ENCODE measurements at regions not wholly inside any gene's neighbourhood (a gene's known extent, or its start where the extent isn't known, plus 50 kb on each side); places are given as distances from the start of the nearest gene placed in this dataset.
A peak's percentile ranks its signal among the peaks of the same experiment; 100 is the strongest.

GRCh38 chr2:16434393-16434792, 231.2 kb downstream of the CYRIA start:
- H3K27me3 ChIP-seq (ENCODE audit: insufficient read depth, low read length, poor library complexity, severe bottlenecking): no peaks in the 10 kb centered on the region
- H3K4me1 ChIP-seq (ENCODE audit: insufficient read depth, low read length, poor library complexity, severe bottlenecking): peaks cover 74% of the 10 kb centered on the region
- peak overlapping the region; percentile 72 for H3K4me3 ChIP-seq (ENCODE audit: low read length, poor library complexity, severe bottlenecking)
- H3K9me3 ChIP-seq (ENCODE audit: insufficient read depth, low read depth, low read length): no peaks in the 10 kb centered on the region
- 0 out of 2 replicates have a peak, but pooled peaks cover 4% of the 10 kb centered on the region for H3K36me3 ChIP-seq (ENCODE audit: insufficient read depth, low read length)
- no peak overlapping the region for H2AFZ ChIP-seq (ENCODE audit: low read length)
- H3K9ac ChIP-seq (ENCODE audit: low read depth, low read length, poor library complexity, severe bottlenecking): peak overlapping the region; percentile 88
- peak overlapping the region; percentile 66 for H3K4me2 ChIP-seq (ENCODE audit: low read depth, low read length, poor library complexity, severe bottlenecking)
- peaks cover 75% of the 10 kb centered on the region for H3K79me2 ChIP-seq (ENCODE audit: insufficient read depth, low read length)
- peaks cover 14% of the 10 kb centered on the region for H3F3A ChIP-seq (ENCODE audit: low read depth)
- H4K20me1 ChIP-seq (ENCODE audit: insufficient read depth, low read length, poor library complexity, severe bottlenecking): no peaks in the 10 kb centered on the region
- no peaks in the 10 kb centered on the region for H3K9me2 ChIP-seq (replicated peaks; ENCODE audit: low read depth, low read length)
- no peak for TF ChIP-seq EZH2phosphoT487 (IDR thresholded peaks at IDR 0.05; ENCODE audit: borderline replicate concordance)
- TF ChIP-seq CTCF (conservative IDR thresholded peaks at IDR 0.05; ENCODE audit: low read length): no peak

DNA sequence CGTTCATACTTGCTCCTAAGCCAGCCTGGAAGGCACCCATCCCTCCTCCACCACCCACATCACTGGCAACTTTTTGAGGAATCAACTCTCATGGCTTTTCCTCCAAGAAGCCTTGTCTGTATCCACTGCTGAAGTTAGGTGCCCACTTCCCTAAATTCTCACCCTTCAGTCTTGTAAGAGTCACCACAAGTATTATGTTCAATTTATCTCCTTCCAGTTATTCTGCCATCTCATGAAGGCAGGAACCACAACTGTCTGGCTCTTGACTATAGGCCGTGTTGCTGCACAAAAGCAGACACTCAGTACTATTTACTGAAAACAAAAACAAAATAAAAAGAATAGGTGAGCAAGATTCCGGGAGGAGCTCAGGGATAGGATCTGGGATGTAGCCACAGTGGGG, 234.8 kb downstream of the CYRIA start:
- 0 out of 2 replicates have a peak, but pooled peaks cover 4% of the 10 kb centered on the region for H3K36me3 ChIP-seq (ENCODE audit: insufficient read depth, low read length)
- TF ChIP-seq CTCF (conservative IDR thresholded peaks at IDR 0.05; ENCODE audit: low read length) (no peak), EZH2phosphoT487 (IDR thresholded peaks at IDR 0.05; ENCODE audit: borderline replicate concordance) (no peak)
- H3K4me2 ChIP-seq (ENCODE audit: low read depth, low read length, poor library complexity, severe bottlenecking): peak overlapping the region; percentile 66
- no peaks in the 10 kb centered on the region for H4K20me1 ChIP-seq (ENCODE audit: insufficient read depth, low read length, poor library complexity, severe bottlenecking)
- H3K4me1 ChIP-seq (ENCODE audit: insufficient read depth, low read length, poor library complexity, severe bottlenecking): peaks cover 59% of the 10 kb centered on the region
- peak overlapping the region; percentile 72 for H3K4me3 ChIP-seq (ENCODE audit: low read length, poor library complexity, severe bottlenecking)
- H3F3A ChIP-seq (ENCODE audit: low read depth): no peaks in the 10 kb centered on the region
- no peak overlapping the region for H2AFZ ChIP-seq (ENCODE audit: low read length)
- no peaks in the 10 kb centered on the region for H3K9me3 ChIP-seq (ENCODE audit: insufficient read depth, low read depth, low read length)
- H3K9me2 ChIP-seq (replicated peaks; ENCODE audit: low read depth, low read length): no peaks in the 10 kb centered on the region
- peaks cover 75% of the 10 kb centered on the region for H3K79me2 ChIP-seq (ENCODE audit: insufficient read depth, low read length)
- peak overlapping the region; percentile 88 for H3K9ac ChIP-seq (ENCODE audit: low read depth, low read length, poor library complexity, severe bottlenecking)
- no peaks in the 10 kb centered on the region for H3K27me3 ChIP-seq (ENCODE audit: insufficient read depth, low read length, poor library complexity, severe bottlenecking)

- no peak overlapping the region for H2AFZ ChIP-seq (ENCODE audit: low read length)
- H3K4me3 ChIP-seq (ENCODE audit: low read length, poor library complexity, severe bottlenecking): peak overlapping the region; percentile 72
- H3K36me3 ChIP-seq (ENCODE audit: insufficient read depth, low read length): 0 out of 2 replicates have a peak, but pooled peaks cover 4% of the 10 kb centered on the region
- no peaks in the 10 kb centered on the region for H3F3A ChIP-seq (ENCODE audit: low read depth)
- H3K27me3 ChIP-seq (ENCODE audit: insufficient read depth, low read length, poor library complexity, severe bottlenecking): no peaks in the 10 kb centered on the region
- peak overlapping the region; percentile 66 for H3K4me2 ChIP-seq (ENCODE audit: low read depth, low read length, poor library complexity, severe bottlenecking)
- TF ChIP-seq CTCF (conservative IDR thresholded peaks at IDR 0.05; ENCODE audit: low read length) (peak; percentile 43), EZH2phosphoT487 (IDR thresholded peaks at IDR 0.05; ENCODE audit: borderline replicate concordance) (no peak)
- H3K4me1 ChIP-seq (ENCODE audit: insufficient read depth, low read length, poor library complexity, severe bottlenecking): peaks cover 49% of the 10 kb centered on the region
- peak overlapping the region; percentile 88 for H3K9ac ChIP-seq (ENCODE audit: low read depth, low read length, poor library complexity, severe bottlenecking)
- H3K9me3 ChIP-seq (ENCODE audit: insufficient read depth, low read depth, low read length): no peaks in the 10 kb centered on the region
- peaks cover 63% of the 10 kb centered on the region for H3K79me2 ChIP-seq (ENCODE audit: insufficient read depth, low read length)
- H3K9me2 ChIP-seq (replicated peaks; ENCODE audit: low read depth, low read length): no peaks in the 10 kb centered on the region
- H4K20me1 ChIP-seq (ENCODE audit: insufficient read depth, low read length, poor library complexity, severe bottlenecking): no peaks in the 10 kb centered on the region
Observed at GRCh38 chr2:16429431-16430145, 236.0 kb downstream of the CYRIA start.
